Parathyroid adenoma (tissue), 2 donors: ENCODE measurements at regions not wholly inside any gene's neighbourhood (a gene's known extent, or its start where the extent isn't known, plus 50 kb on each side); places are given as distances from the start of the nearest gene placed in this dataset.

Experiments used
- H2AFZ ChIP-seq: fragments of 300-600 bp; sonication (generic); one replicate; pipeline ENCODE4 v1.7.0; 2017; ENCODE audit warnings: antibody characterized with exemption, mild to moderate bottlenecking
- H3K27ac ChIP-seq: fragments of 300-600 bp; sonication (generic); one replicate; pipeline ENCODE4 v1.7.0; 2017
- H3K27me3 ChIP-seq: fragments of 300-600 bp; sonication (generic); one replicate; pipeline ENCODE4 v1.7.0; 2017; ENCODE audit warnings: low read length; ENCODE audit not compliant: control insufficient read depth, insufficient read depth
- H3K36me3 ChIP-seq: fragments of 300-600 bp; sonication (generic); one replicate; pipeline ENCODE4 v1.7.0; 2017; ENCODE audit warnings: low read length; ENCODE audit not compliant: control insufficient read depth, insufficient read depth
- H3K4me1 ChIP-seq: fragments of 300-600 bp; sonication (generic); one replicate; pipeline ENCODE4 v1.7.0; 2017; ENCODE audit warnings: control low read depth
- H3K4me2 ChIP-seq: fragments of 300-600 bp; sonication (generic); one replicate; pipeline ENCODE4 v1.7.0; 2017; ENCODE audit warnings: low read length
- H3K4me3 ChIP-seq: fragments of 300-600 bp; sonication (generic); one replicate; pipeline ENCODE4 v1.7.0; 2017; ENCODE audit warnings: low read depth, low read length
- H3K79me2 ChIP-seq: fragments of 300-600 bp; sonication (generic); one replicate; pipeline ENCODE4 v1.7.0; 2017; ENCODE audit warnings: control low read depth
- H3K9ac ChIP-seq: fragments of 300-600 bp; sonication (generic); one replicate; pipeline ENCODE4 v1.7.0; 2017; ENCODE audit warnings: mild to moderate bottlenecking
- H3K9me3 ChIP-seq: fragments of 300-600 bp; sonication (generic); one replicate; pipeline ENCODE4 v1.7.0; 2017; ENCODE audit warnings: low read length; ENCODE audit not compliant: control insufficient read depth
- CTCF ChIP-seq: fragments of 300-600 bp; sonication (generic); IDR thresholded peaks from one replicate; pipeline ENCODE4 v1.7.0; 2017; ENCODE audit warnings: antibody characterized with exemption, mild to moderate bottlenecking
- donor health status: primary hyperparathyroidism.

- no peaks in the 10 kb centered on the region for H3K27me3 ChIP-seq
- no peak for TF ChIP-seq CTCF
These were observed 1064.1 kb upstream of the CNTNAP5 start for GRCh38 chr2:122960759-122961641.

GRCh38 chr2:122966461-122966860, 1058.6 kb upstream of the CNTNAP5 start:
- H2AFZ ChIP-seq: no peak overlapping the region
- H3K9me3 ChIP-seq: no peaks in the 10 kb centered on the region
- H3K27ac ChIP-seq: no peak overlapping the region
- TF ChIP-seq CTCF: no peak
- H3K27me3 ChIP-seq: no peaks in the 10 kb centered on the region
- H3K79me2 ChIP-seq: no peaks in the 10 kb centered on the region
- H3K36me3 ChIP-seq: no peaks in the 10 kb centered on the region
- H3K4me2 ChIP-seq: no peak overlapping the region
- H3K9ac ChIP-seq: no peak overlapping the region
- no peaks in the 10 kb centered on the region for H3K4me1 ChIP-seq
- no peak overlapping the region for H3K4me3 ChIP-seq

More at GRCh38 chr2:122960759-122961641, 1064.1 kb upstream of the CNTNAP5 start:
- Histone ChIP-seq H3K4me3 (no peak overlapping the region), H3K9me3 (no peaks in the 10 kb centered on the region), H3K27ac (no peak overlapping the region), H3K4me2 (no peak overlapping the region), H3K36me3 (no peaks in the 10 kb centered on the region), H3K79me2 (no peaks in the 10 kb centered on the region), H2AFZ (no peak overlapping the region), H3K4me1 (no peaks in the 10 kb centered on the region), H3K9ac (no peak overlapping the region)

- H3K4me1 ChIP-seq: no peaks in the 10 kb centered on the region
- H3K79me2 ChIP-seq: no peaks in the 10 kb centered on the region
- no peaks in the 10 kb centered on the region for H3K27me3 ChIP-seq
- H3K9ac ChIP-seq: no peak overlapping the region
- no peak overlapping the region for H3K4me2 ChIP-seq
- H2AFZ ChIP-seq: no peak overlapping the region
- TF ChIP-seq CTCF: no peak
- no peak overlapping the region for H3K4me3 ChIP-seq
- H3K27ac ChIP-seq: no peak overlapping the region
- no peaks in the 10 kb centered on the region for H3K36me3 ChIP-seq
- no peaks in the 10 kb centered on the region for H3K9me3 ChIP-seq
These were observed 1047.5 kb upstream of the CNTNAP5 start for GRCh38 chr2:122977580-122977979.

- no peaks in the 10 kb centered on the region for H3K79me2 ChIP-seq
- TF ChIP-seq CTCF: no peak
- no peak overlapping the region for H3K27ac ChIP-seq
- no peaks in the 10 kb centered on the region for H3K4me1 ChIP-seq
- H3K9ac ChIP-seq: no peak overlapping the region
- H2AFZ ChIP-seq: no peak overlapping the region
- H3K27me3 ChIP-seq: no peaks in the 10 kb centered on the region
- no peak overlapping the region for H3K4me2 ChIP-seq
- H3K36me3 ChIP-seq: no peaks in the 10 kb centered on the region
- H3K4me3 ChIP-seq: no peak overlapping the region
- H3K9me3 ChIP-seq: no peaks in the 10 kb centered on the region
These were observed 1044.4 kb upstream of the CNTNAP5 start for GRCh38 chr2:122980671-122981070.

GRCh38 chr2:122982936-122983335, 1042.2 kb upstream of the CNTNAP5 start:
- Histone ChIP-seq H3K27me3 (no peaks in the 10 kb centered on the region), H2AFZ (no peak overlapping the region), H3K4me2 (no peak overlapping the region), H3K79me2 (no peaks in the 10 kb centered on the region), H3K27ac (no peak overlapping the region), H3K4me3 (no peak overlapping the region), H3K36me3 (no peaks in the 10 kb centered on the region), H3K9me3 (no peaks in the 10 kb centered on the region), H3K9ac (no peak overlapping the region), H3K4me1 (no peaks in the 10 kb centered on the region)
- no peak for TF ChIP-seq CTCF
